Ishikawa (cell line): ENCODE measurements at regions not wholly inside any gene's neighbourhood (a gene's known extent, or its start where the extent isn't known, plus 50 kb on each side); places are given as distances from the start of the nearest gene placed in this dataset.

Experiments
- CEBPB ChIP-seq: IDR thresholded peaks from 2 replicates; pipeline ENCODE4 v1.6.1; 2012
- CREB1 ChIP-seq: IDR thresholded peaks from 2 replicates; pipeline ENCODE4 v1.6.1; 2012; ENCODE audit warnings: low read depth
- EGR1 ChIP-seq: IDR thresholded peaks from 2 replicates; pipeline ENCODE4 v1.6.1; 2012
- EP300 ChIP-seq: IDR thresholded peaks from 2 replicates; pipeline ENCODE4 v1.6.1; 2012; ENCODE audit warnings: borderline replicate concordance
- FOXM1 ChIP-seq: IDR thresholded peaks from 2 replicates; pipeline ENCODE4 v1.6.1; 2012; ENCODE audit warnings: low read depth, borderline replicate concordance
- NFIC ChIP-seq: IDR thresholded peaks from 2 replicates; pipeline ENCODE4 v1.6.1; 2012
- RAD21 ChIP-seq: IDR thresholded peaks from 2 replicates; pipeline ENCODE4 v1.6.1; 2012; ENCODE audit warnings: low read depth
- TAF1 ChIP-seq: IDR thresholded peaks from 2 replicates; pipeline ENCODE4 v1.6.1; 2012; ENCODE audit warnings: low read depth, mild to moderate bottlenecking
- TCF12 ChIP-seq: IDR thresholded peaks from 2 replicates; pipeline ENCODE4 v1.6.1; 2012; ENCODE audit warnings: low read depth
- TEAD4 ChIP-seq: IDR thresholded peaks from 2 replicates; pipeline ENCODE4 v1.6.1; 2012
- YY1 ChIP-seq: IDR thresholded peaks from 2 replicates; pipeline ENCODE4 v1.6.1; 2012; ENCODE audit warnings: low read depth
- ZBTB7A ChIP-seq: IDR thresholded peaks from 2 replicates; pipeline ENCODE4 v1.6.1; 2012; ENCODE audit warnings: low read depth
- TF ChIP-seq, protein P1 (sequence below): IDR thresholded peaks from 2 replicates; pipeline ENCODE4 v1.6.1; 2012
- TF ChIP-seq, protein P2 (sequence below): IDR thresholded peaks from 2 replicates; pipeline ENCODE4 v1.6.1; 2012; ENCODE audit warnings: low read depth, mild to moderate bottlenecking
- TF ChIP-seq, protein P3 (sequence below): IDR thresholded peaks from 2 replicates; pipeline ENCODE4 v1.6.1; 2012

DNA sequence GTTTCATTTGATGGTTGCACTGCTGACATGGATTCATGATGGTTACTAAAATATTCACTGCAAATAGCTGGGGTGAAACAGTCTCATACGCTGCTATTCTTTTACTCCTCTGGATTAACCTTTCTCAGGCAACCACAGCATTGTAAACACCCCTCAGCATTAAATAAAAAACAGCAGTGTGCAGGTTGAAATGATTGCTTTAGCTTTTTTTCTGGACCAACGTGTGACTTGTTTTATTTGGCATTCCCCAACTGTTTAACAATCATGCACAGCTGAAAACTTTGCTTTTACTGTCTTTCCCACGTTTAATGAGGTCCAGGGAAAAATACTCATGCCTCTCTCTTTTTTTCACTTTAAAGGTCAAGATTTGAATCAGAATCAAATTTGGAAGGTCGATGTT is 490.8 kb downstream of the RAPGEF2 start:
- no peak for TF ChIP-seq FOXM1
- no peak for TF ChIP-seq EGR1
- TF ChIP-seq CEBPB: no peak
- TF ChIP-seq, protein P1, sequence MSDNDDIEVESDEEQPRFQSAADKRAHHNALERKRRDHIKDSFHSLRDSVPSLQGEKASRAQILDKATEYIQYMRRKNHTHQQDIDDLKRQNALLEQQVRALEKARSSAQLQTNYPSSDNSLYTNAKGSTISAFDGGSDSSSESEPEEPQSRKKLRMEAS: no peak
- TF ChIP-seq RAD21: no peak
- TF ChIP-seq, protein P2, sequence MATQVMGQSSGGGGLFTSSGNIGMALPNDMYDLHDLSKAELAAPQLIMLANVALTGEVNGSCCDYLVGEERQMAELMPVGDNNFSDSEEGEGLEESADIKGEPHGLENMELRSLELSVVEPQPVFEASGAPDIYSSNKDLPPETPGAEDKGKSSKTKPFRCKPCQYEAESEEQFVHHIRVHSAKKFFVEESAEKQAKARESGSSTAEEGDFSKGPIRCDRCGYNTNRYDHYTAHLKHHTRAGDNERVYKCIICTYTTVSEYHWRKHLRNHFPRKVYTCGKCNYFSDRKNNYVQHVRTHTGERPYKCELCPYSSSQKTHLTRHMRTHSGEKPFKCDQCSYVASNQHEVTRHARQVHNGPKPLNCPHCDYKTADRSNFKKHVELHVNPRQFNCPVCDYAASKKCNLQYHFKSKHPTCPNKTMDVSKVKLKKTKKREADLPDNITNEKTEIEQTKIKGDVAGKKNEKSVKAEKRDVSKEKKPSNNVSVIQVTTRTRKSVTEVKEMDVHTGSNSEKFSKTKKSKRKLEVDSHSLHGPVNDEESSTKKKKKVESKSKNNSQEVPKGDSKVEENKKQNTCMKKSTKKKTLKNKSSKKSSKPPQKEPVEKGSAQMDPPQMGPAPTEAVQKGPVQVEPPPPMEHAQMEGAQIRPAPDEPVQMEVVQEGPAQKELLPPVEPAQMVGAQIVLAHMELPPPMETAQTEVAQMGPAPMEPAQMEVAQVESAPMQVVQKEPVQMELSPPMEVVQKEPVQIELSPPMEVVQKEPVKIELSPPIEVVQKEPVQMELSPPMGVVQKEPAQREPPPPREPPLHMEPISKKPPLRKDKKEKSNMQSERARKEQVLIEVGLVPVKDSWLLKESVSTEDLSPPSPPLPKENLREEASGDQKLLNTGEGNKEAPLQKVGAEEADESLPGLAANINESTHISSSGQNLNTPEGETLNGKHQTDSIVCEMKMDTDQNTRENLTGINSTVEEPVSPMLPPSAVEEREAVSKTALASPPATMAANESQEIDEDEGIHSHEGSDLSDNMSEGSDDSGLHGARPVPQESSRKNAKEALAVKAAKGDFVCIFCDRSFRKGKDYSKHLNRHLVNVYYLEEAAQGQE: no peak
- TF ChIP-seq NFIC: no peak
- TF ChIP-seq ZBTB7A: no peak
- TF ChIP-seq, protein P3, sequence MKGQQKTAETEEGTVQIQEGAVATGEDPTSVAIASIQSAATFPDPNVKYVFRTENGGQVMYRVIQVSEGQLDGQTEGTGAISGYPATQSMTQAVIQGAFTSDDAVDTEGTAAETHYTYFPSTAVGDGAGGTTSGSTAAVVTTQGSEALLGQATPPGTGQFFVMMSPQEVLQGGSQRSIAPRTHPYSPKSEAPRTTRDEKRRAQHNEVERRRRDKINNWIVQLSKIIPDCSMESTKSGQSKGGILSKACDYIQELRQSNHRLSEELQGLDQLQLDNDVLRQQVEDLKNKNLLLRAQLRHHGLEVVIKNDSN: no peak
- no peak for TF ChIP-seq TCF12
- TF ChIP-seq CREB1: no peak
- no peak for TF ChIP-seq EP300
- no peak for TF ChIP-seq YY1

DNA sequence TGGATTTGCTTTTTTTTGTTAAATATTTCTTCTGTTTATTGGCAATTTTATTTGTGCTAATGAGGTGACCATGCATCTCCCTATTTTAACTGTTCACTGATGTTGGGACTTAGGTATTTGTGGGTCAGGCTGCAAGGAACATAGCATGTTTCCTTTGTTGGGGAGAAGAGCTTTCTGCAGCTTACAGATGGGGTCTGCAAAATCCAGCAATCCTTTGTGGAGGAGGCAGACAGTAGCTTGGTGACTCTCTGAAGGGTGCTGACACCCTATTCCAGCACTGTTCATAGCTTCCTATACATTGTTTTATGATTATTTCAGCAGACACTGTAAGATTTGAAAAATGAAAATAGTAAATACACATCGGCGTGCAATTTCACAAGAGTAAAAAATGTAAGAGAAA is 491.7 kb downstream of the RAPGEF2 start:
- TF ChIP-seq CREB1: no peak
- TF ChIP-seq TCF12: no peak
- TF ChIP-seq, protein P1: no peak
- no peak for TF ChIP-seq CEBPB
- no peak for TF ChIP-seq TAF1
- no peak for TF ChIP-seq TEAD4
- no peak for TF ChIP-seq EP300

DNA sequence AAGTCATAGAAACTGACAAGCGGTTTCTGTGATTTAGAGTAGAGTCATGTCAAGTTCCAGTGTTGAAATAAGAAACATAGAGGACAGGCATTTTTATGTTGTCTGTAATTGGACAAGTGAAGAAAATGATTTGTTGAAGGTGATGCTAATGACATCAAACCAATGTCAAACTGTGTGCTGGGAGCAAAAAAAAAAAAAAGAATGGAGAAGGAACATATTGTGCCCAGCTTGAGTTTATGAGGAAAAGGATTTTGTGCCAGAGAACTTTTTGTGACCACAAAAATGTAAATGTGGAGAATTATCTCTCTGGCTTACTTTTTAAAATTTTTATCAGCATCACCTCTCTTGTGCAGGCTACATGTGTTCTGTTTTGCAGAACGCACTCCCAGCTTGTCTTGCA is 495.7 kb downstream of the RAPGEF2 start:
- TF ChIP-seq EP300 (no peak), TCF12 (no peak), EGR1 (no peak), TEAD4 (no peak), RAD21 (no peak), CREB1 (no peak), ZBTB7A (no peak)
- TF ChIP-seq, protein P1: no peak
- TF ChIP-seq, protein P2: no peak

DNA sequence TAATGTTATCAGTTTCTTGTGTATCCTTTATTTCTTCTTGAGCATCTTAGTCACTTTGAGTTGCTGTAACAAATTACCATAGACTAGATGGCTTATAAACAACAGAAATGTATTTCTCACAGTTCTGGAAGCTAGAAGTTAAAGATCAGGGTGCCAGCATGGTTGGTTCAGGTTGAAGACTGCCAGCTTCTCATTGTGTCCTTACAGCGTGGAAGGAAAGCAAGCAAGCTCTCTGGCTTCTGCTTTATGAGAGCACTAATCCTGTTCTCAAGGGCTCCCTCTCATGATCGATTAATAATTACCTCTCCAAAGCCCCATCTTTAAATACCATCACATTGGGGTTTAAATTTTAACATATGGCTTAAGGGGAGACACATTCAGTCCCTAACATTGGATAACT is 497.2 kb downstream of the RAPGEF2 start:
- TF ChIP-seq TEAD4: no peak
- no peak for TF ChIP-seq ZBTB7A
- TF ChIP-seq EGR1: no peak
- TF ChIP-seq, protein P3: no peak
- no peak for TF ChIP-seq EP300
- no peak for TF ChIP-seq CEBPB
- TF ChIP-seq, protein P1: no peak
- TF ChIP-seq, protein P2: no peak
- no peak for TF ChIP-seq YY1
- TF ChIP-seq FOXM1: no peak
- TF ChIP-seq TAF1: no peak
- TF ChIP-seq RAD21: no peak
- no peak for TF ChIP-seq TCF12
- TF ChIP-seq NFIC: no peak
- TF ChIP-seq CREB1: no peak
